Esophagus squamous epithelium (tissue), 4 donors: ENCODE measurements at regions not wholly inside any gene's neighbourhood (a gene's known extent, or its start where the extent isn't known, plus 50 kb on each side); places are given as distances from the start of the nearest gene placed in this dataset.

ENCODE experiments used
- CTCF ChIP-seq, 6 experiments: fragments of 450-650 bp in 4 of 6; fragments of 200-600 bp in 2 of 6; sonication (generic) in 2 of 6; IDR thresholded peaks; one replicate each; pipeline ENCODE4 v1.5.1; 2016 to 2019; ENCODE audit warnings: antibody characterized with exemption in 6 of 6, mild to moderate bottlenecking in 4 of 6, moderate library complexity in 4 of 6
- POLR2A ChIP-seq, 4 donors: fragments of 450-650 bp; IDR thresholded peaks; one replicate each; pipeline ENCODE4 v1.6.1; 2017; ENCODE audit warnings: antibody characterized with exemption in 4 of 4, mild to moderate bottlenecking in 4 of 4, moderate library complexity in 3 of 4

GRCh38 chr15:70248116-70249025, 150.7 kb upstream of the TLE3 start:
- TF ChIP-seq CTCF (IDR thresholded peaks at IDR 0.05): no peak
- TF ChIP-seq POLR2A (IDR thresholded peaks at IDR 0.05): no peak
